HG02571 (cell line): ENCODE measurements at regions not wholly inside any gene's neighbourhood (a gene's known extent, or its start where the extent isn't known, plus 50 kb on each side); places are given as distances from the start of the nearest gene placed in this dataset.
"Not testable (repeated sequence)": the region's sequence is repeated elsewhere in the genome, so short reads cannot be mapped to it uniquely, and the experiment has no call there.

Experiments used
- ATAC-seq: cut with Tn5 transposase; IDR thresholded peaks from one replicate; pipeline ENCODE4 v1.9.1; 2021; ENCODE audit warnings: mild to moderate bottlenecking, moderate library complexity; ENCODE audit not compliant: unreplicated experiment

DNA sequence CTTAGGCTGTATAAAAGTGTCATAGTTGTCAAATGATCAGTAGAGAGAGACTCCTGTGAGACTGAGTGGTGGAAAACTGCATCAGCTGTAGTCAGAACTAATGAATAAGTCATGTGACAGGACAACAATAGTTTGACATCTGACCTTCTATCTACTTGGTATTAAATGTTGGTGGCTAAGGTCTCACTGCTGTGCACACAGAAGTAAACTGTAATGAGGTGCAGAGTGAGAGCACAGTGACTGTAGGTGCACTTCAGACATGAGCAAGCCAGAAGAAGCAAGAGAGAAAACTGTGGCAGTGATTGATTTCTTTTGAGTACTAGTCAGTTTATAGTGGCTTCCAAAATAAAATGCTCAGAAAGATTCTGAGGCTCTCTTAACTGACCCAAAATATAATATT, 803.6 kb downstream of the RAPGEF2 start:
- ATAC-seq, result no peak

DNA sequence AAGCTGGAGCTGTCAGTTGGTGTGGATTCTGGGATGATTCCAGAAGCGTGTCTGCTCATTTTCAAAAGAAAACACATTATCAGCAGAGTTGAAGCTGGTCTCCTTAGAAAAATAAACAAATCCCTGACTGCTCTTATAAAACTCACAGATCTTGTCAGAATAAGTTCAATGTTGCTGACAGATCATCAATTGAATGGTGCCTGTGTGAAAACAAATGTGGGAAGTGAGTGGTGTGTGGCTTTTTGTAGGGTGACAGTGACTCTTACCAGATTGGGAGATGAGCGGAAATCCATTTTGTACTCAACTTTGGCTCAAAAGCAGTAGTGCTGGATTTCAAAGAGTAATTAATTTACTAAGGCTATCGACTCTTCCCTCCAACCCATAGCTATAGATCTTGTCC, 807.8 kb downstream of the RAPGEF2 start:
- no peak for ATAC-seq

DNA sequence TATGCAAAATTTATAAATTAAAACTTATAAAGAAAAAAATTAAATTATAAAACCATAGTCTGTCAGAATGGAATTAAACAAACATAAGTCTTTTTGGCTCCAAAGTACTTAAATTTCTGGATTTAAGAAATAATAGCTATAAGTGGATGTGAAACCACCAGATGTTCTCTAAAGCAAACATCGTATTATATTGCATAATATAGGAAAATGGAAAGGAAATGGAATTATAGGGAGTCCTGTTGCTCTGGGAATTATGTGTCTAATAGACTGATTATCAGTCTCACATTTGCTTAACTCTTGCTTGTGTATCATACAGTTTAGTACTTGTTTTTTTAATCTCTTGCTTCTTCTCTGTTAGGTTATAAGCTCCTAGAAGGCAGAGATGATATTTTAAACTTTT, 819.2 kb downstream of the RAPGEF2 start:
- no peak for ATAC-seq

DNA sequence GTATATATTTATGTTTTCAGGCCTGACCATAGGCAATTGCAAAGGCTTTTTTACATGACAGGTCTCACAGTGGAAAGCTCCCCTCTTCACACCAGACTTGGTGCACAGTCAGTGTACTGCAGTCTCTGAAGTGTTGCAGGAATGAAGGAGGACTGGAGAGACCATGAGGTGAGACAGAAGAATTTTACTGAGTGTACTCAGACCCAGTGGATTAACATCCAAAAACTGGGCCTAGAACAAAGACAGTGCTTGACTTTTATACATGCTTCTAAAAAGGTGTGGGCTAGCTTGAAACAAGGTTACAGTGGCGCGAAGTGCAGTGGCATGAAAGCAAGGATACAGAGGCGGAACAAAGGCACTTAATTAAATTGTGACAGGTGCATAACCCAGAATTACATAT, 822.9 kb downstream of the RAPGEF2 start:
- no peak for ATAC-seq

DNA sequence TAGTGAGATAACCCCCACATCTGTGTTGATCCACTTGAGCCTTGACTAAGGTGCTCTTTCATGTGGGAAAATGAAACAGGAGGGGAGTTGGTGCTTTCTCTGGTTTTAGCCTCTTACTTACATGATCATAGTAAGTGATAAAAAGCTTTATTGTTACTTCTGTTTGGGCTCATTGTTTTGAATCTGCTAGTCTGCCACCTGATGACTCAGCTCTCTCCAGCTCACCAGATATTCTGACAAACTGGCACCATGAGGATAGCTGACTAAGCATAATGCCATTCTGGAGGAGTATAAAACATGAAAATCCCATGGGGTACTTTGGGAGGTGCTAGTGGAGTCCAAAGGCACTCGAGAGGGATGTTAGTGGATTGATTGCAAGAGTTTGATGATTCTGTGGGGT, 824.0 kb downstream of the RAPGEF2 start:
- ATAC-seq, result no peak

DNA sequence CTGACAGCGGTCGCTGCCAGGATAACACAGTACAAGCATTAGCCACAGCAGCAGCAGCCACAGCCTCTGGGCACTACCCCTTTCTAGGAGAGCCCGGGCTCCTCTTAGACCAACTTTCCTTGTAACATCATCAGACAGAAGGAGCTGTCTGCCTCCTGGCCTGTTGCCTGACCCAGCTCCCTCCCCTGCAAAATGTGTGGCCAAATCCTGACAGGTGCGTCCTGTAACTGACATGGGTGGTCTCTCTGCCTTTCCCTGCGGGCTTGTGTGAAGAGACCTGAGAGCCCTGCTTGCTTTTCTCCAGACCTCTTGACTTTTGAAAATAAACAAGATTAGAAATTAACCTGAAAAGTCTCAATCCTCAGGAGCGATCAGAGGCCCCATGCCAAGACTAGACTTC, 824.9 kb downstream of the RAPGEF2 start:
- no peak for ATAC-seq

DNA sequence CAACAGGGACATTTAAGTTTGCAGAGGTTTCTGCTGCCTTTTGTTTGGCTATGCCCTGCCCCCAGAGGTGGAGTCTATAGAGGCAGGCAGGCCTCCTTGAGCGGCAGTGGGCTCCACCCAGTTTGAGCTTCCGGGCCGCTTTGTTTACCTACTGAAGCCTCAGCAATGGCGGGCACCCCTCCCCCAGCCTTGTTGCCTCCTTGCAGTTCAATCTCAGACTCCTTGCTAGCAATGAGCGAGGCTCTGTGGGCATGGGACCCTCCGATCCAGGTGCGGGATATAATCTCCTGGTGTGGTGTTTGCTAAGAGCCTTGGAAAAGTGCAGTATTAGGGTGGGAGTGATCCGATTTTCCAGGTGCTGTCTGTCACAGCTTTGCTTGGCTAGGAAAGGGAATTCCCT, 831.7 kb downstream of the RAPGEF2 start:
- ATAC-seq, result not testable (repeated sequence)

DNA sequence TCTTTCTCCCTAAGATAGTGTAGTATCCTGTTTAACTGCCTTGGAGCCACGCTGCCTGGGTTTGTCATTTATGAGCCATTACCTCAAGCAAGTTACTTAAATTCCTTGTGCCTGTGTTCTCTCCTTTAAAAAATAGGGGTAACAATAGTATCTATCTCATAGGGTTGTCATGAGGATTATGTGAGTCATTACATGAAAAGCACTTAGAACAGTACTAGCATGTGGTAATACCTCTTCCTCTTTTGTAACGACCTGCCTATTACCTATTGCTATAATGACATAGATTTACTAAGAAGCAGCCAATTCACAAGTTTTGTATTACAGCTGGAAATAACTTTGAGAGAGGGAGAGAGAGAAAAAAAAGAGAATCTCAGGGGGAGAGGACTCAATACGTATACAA, 834.7 kb downstream of the RAPGEF2 start:
- ATAC-seq, result no peak

DNA sequence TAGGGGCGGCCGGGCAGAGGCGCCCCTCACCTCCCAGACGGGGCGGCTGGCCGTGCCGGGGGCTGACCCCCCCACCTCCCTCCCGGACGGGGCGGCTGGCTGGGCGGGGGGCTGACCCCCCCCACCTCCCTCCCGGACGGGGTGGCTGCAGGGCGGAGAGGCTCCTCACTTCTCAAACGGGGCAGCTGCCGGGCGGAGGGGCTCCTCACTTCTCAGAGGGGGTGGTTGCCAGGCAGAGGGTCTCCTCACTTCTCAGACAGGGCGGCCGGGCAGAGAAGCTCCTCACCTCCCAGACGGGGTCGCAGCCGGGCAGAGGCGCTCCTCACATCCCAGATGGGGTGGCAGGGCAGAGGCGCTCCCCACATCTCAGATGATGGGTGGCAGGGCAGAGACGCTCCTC, 836.8 kb downstream of the RAPGEF2 start:
- ATAC-seq, result not testable (repeated sequence)

DNA sequence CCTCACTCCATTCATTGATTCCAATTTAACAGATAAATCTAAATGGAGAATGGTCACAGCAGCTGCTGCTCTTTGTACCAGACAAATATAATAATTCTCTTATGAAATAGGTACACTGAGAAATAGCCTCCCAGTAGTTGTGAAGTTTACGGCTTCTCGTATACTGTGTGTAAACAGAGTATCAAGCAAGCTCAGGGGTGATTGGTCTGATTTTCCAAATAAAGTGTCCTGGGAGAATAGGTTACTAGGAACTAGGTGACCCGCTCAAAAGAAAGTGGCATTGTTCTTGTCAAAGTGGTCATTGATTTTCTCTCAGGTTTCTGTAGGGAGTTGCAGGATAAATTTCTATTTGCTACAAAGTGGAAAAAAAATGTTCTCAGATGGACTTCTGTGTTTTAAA, 838.2 kb downstream of the RAPGEF2 start:
- no peak for ATAC-seq

DNA sequence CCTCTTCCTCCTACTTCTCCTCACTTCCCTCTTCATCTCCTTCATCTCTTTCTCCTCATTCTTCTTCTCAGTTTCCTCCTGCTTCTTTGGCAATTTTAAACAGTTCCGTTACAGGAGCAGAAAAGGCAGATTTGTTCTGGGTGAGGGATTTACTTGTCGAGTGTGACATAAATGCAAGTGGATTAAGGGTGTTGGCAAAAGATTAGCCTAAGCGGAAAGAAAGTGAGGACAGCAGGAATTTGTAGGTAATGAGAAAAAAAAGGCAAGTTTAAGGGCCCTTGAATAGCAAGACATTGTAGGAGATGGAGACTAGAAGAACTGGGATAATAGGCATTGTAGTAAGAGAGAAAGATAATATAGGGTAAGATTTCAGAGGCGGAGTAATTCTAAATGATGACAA, 841.6 kb downstream of the RAPGEF2 start:
- ATAC-seq, result no peak

DNA sequence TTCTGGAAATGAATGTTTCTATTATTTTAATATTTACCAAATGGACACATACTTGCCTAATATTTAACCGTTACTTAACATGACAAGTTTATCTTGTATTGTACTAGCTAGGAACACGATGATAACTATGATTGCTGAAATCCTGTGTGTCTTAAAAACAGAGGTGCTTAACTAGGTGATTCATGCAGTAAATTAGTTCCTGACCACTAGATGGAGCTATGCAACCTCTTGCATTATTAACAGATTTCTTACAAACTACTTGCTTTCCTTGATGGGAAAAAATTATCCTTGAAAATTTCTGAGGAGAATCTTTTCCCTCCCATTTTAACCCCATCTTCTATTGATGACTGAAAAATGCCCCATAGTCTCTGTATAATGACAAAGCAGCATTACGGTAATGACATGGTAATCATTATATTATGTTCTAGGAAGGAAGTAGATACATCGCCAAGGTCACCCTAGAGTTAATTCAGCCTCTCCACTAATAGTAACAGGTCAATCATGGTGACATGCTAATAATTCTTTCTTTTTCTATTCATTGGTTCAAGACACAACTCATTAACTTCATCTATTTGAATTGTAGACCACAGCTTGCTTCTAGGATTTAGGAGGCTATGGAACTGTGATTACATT, 844.2 kb downstream of the RAPGEF2 start:
- no peak for ATAC-seq

DNA sequence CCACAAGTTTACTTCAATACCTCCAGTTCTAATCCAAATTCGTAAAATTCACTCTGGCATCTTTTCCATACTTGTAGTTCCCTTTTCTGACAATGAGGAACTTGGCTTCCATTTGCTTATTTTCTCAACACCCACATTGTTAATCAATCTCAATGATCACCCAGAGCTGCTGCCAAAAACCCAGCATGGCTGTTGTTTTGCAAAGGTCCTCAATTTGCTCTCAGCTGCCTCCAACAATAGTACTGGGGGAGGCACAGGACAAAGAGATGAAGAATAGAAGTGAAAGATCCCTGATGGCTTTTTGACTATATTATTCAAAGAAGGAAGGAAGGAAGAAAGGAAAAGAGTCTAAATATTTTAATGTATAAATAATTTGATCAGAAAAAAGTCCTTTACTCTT, 847.8 kb downstream of the RAPGEF2 start:
- no peak for ATAC-seq

DNA sequence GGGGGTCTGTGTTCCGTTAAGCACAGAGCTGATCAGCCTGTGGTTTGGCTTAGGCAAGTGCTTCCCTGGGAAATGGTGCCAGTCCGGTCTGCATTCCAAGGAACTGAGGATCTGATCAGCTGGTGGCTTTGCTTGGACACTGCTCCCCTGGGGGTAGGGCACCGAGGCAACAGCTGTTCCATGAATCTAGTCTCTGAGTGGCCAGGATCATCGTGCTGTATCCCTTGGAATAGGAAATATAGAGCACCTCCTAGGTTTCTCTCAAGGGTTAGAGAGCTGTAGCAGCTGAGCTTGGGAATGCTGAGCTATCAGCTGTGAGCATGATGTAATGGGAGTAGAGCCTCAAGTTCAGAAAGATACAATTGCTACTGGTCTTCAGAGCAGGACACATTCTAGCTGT, 863.9 kb downstream of the RAPGEF2 start:
- ATAC-seq, result no peak

DNA sequence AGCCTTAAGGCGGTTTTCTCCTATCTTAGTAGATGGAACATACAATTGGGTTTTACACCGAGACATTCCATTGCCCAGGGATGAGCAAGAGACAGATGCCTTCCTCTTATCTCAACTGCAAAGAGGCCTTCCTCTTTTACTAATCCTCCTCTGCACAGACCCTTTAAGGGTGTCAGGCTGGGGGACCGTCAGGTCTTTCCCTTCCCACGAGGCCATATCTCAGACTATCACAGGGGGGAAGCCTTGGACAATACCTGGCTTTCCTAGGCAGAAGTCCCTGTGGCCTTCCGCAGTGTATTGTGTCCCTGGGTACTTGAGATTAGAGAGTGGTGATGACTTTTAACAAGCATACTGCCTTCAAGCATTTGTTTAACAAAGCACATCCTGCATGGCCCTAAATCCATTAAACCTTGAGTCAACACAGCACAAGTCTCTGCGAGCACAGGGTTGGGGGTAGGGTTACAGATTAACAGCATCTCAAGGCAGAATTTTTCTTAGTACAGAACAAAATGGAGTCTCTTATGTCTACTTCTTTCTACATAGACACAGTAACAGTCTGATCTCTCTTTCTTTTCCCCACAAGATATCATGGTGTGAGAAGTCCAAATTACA, 874.1 kb downstream of the RAPGEF2 start:
- ATAC-seq, result not testable (repeated sequence)

DNA sequence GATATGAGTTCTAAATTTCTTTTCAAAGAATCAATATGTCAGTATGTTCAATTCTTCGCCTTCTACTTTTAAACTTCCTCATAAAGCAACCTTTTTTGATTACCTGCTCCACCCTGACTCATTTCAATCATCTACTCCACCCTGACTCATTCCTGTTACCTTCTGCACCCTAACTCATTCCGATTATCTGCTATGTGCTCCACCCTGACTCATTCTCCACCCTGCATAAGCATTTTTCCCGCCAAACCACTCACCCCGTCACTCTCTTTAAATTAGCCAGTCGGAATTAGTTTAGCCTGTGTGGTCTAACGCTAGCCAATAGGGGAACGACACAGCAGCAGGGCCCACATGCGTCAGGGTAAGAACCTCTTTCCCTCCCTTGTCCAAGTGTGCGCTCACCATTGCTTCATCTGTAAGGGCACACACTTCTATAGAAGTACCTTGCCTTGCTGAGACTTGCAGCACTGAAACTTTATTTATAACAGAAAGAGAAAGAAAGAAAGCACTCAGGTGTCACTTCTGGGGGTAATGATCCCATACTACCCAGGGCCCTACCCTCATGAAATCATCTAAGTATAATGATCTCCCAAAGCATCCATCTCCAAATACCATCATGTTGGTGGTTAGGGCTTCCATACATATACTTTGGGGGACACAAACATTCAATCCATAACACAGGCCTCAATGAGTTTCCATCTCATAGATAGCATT, 875.2 kb downstream of the RAPGEF2 start:
- ATAC-seq, result no peak

DNA sequence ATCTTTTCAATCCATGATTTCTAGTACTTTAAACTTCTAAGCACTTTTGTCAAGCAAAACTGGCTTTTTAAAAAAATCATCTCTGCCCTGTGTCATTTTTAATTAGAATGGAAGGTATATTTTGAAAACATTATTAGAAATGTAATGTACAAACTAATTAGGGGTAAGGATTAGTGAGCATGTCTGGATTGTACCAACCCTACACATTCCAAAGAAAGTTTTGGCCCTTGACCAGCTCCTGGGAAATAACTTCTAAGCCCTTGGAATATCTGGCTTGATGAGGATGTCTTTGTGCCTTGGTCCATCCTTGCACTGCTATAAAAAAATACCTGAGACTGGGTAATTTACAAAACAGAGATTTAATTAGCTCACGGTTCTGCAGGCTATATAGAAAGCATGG, 876.5 kb downstream of the RAPGEF2 start:
- ATAC-seq, result no peak

DNA sequence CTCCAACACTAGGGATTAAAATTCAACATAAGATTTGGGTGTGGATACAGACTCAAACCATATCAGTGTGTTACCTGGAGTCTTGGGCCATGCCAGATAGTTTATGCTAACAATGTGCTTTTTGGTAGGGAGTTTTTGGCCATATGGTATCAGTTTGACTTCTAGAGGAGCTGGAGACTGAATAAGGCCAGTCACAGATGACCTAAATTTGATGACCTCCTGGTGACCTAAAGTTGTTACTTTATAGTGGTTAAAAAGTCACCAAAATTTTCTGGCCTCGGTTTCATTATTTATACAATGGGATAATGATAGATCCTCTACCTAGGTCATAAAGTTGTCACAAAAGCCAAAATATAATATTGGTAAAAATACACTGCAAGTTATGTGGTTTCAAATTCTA, 877.1 kb downstream of the RAPGEF2 start:
- no peak for ATAC-seq

DNA sequence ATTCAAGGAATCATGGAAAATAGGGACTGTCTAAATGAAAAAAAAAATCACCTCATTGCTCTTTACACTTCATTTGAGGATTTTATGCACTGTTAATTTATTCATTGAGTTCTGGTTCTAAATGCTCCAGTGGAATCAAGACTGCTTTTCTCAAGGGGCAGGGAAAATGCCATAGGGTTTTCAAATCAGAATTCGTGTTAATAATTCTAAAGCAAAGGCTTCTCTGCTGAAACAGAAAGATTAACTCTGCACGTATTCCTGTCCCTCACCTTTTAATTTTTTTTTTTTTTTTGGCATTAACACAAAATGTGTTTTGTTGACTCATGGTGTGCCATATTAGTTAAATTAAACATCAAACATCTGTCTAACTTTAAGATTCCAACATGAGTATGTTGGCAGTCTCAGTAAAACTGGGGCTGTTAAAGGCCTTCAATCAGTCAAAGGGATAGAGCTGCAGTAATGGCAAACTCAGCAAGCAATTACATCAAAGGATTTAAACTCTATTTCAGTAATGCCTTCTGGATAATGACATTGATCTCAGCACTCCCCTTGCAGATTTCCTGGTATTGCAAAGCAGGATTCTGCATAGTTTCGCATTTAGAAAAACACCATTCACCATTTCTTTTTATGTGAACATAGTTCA, 878.1 kb downstream of the RAPGEF2 start:
- ATAC-seq, result no peak

DNA sequence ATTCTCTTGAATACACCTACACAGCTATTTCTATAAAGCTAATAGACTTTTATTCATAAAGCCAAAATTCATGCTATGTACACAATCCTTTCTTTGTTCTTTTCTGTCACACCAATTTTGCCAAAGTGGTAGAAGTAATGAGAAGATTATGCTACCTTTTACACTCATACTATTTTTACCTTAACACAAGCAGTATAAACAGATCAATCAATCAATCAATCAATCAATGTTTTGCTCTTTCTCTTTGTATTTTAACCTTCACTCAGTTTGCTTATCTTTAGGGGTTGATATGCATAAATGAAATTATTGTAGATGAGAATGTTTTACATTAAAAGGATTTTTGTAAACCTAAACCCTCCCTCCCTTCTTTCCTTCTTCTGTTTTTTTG, 878.6 kb downstream of the RAPGEF2 start:
- ATAC-seq, result no peak

DNA sequence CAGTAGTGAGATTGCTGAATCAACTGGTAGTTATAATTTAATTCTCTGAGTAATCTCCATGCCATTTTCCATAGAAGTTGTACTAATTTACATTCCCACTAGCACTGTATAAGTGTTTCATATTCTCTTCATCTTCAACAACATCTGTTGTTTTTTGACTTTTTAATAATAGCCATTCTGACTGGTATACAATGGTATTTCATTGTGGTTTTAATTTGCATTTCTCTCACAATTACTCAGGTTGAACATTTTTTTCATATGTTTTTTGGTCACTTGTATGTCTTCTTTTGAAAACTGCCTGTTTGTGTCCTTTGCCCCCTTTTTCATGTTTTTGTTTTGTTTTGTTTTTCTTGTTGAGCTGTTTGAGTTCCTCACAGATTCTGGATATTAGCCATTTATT, 880.2 kb downstream of the RAPGEF2 start:
- no peak for ATAC-seq
